ENCODE measurements at regions not wholly inside any gene's neighbourhood (a gene's known extent, or its start where the extent isn't known, plus 50 kb on each side); places are given as distances from the start of the nearest gene placed in this dataset.

GRCh38 chr3:8443829-8444791 is 57.5 kb upstream of the LMCD1 start:
- CTCF ChIA-PET: interaction anchor here (0.7 to 1.9 kb wide), 4 partner anchors 12 to 178 kb away, joined by 3 to 6 read pairs (median 4); no protein-coding TSS in a partner anchor
- peak overlapping the region; percentile 68 for H3K9ac ChIP-seq (ENCODE audit: low read depth, low read length)
- peak; percentile 71 for TF ChIP-seq MAZ (IDR thresholded peaks at IDR 0.05; ENCODE audit: borderline replicate concordance, low read depth, low read length)
- peak; percentile 75; the same call in 1 of the 2 replicates for TF ChIP-seq MXI1 (IDR thresholded peaks at IDR 0.05; ENCODE audit: borderline replicate concordance, low read depth, low read length)
- TF ChIP-seq FOS (IDR thresholded peaks at IDR 0.05; ENCODE audit: low read depth, low read length): peak; percentile 46; the same call in 1 of the 2 replicates
- peak; percentile 36 for TF ChIP-seq RAD21 (IDR thresholded peaks at IDR 0.05; ENCODE audit: low read length)
- peak; percentile 70; the same call in 1 of the 2 replicates for TF ChIP-seq CHD1 (IDR thresholded peaks at IDR 0.05; ENCODE audit: low read depth, low read length)
- TF ChIP-seq CEBPB (IDR thresholded peaks at IDR 0.05; ENCODE audit: low read depth, low read length): peak; percentile 84
- TF ChIP-seq ELK1 (IDR thresholded peaks at IDR 0.05; ENCODE audit: borderline replicate concordance, low read depth, low read length): no peak
- peak; percentile 56 for TF ChIP-seq MAFK (IDR thresholded peaks at IDR 0.05; ENCODE audit: low read depth, low read length)
- TF ChIP-seq USF2 (IDR thresholded peaks at IDR 0.05; ENCODE audit: low read depth, low read length): no peak
- TF ChIP-seq RFX5 (IDR thresholded peaks at IDR 0.05; ENCODE audit: low read depth, low read length): peak; percentile 57; the same call in 1 of the 2 replicates
- TF ChIP-seq CTCF (conservative IDR thresholded peaks at IDR 0.05; ENCODE audit: low read depth, low read length): no peak
- TF ChIP-seq POLR2A (IDR thresholded peaks at IDR 0.05; ENCODE audit: low read depth, low read length): peak; percentile 98

More at GRCh38 chr3:8443829-8444791, 57.5 kb upstream of the LMCD1 start:
- peak overlapping the region; percentile 70 for H3K4me2 ChIP-seq (ENCODE audit: low read depth, low read length)
- POLR2A ChIA-PET (ENCODE audit: unreplicated experiment): interaction anchor here (0.9 to 1.2 kb wide), 3 partner anchors 46 to 60 kb away, joined by 3 read pairs; partner anchors contain the start of gene LMCD1
- H2AK9ac ChIP-seq (replicated peaks; ENCODE audit: low read depth, low read length, poor library complexity): peak overlapping the region; percentile 68
- H3K14ac ChIP-seq (replicated peaks; ENCODE audit: low read depth, low read length): peak overlapping the region; percentile 87
- no peak overlapping the region for H3K4me3 ChIP-seq (ENCODE audit: insufficient read depth, low read depth, low read length)
- H4K91ac ChIP-seq (ENCODE audit: insufficient read depth, low read depth, low read length): peak overlapping the region; percentile 96
- H3K56ac ChIP-seq (ENCODE audit: extremely low read depth, insufficient read depth, low read length): peak overlapping the region; percentile 94
- H3K4me1 ChIP-seq (ENCODE audit: control insufficient read depth, insufficient read depth, low read length): peaks cover 21% of the 10 kb centered on the region
- peaks cover 12% of the 10 kb centered on the region for H3K9me1 ChIP-seq (ENCODE audit: insufficient read depth, low read length)
- BruUV-seq (replicated peaks): TSS peak; percentile 92
- H4K5ac ChIP-seq (ENCODE audit: low read depth, low read length): peak overlapping the region; percentile 58
- peak overlapping the region; percentile 85 for H3K18ac ChIP-seq (ENCODE audit: low read depth, low read length)
- DNase-seq (peak; percentile 99), ATAC-seq (ENCODE audit: low read depth) (peak; percentile 93)
- H2AFZ ChIP-seq (replicated peaks; ENCODE audit: low read length, poor library complexity): peak overlapping the region; percentile 67
- peak overlapping the region; percentile 92 for H2BK5ac ChIP-seq (ENCODE audit: low read depth, low read length, poor library complexity, severe bottlenecking)
- peak overlapping the region; percentile 94 for H2AK5ac ChIP-seq (ENCODE audit: low read depth, low read length)
- no peaks in the 10 kb centered on the region for H3K27me3 ChIP-seq (ENCODE audit: control insufficient read depth, insufficient read depth, low read length)
- dilution Hi-C loops (cut with HindIII; ENCODE audit: low sequenced_read_pairs, unreplicated experiment) (no loop called here), intact Hi-C loops (cut with micrococcal nuclease) (loop anchor here (1.0 to 10.0 kb wide), 8 partner anchors 39 to 623 kb away; partner anchors contain the start of genes LMCD1 and RAD18), in situ Hi-C loops (cut with MboI; ENCODE audit: low sequenced_read_pairs) (loop anchor here (5.0 to 25.0 kb wide), 2 partner anchors 178 to 293 kb away; partner anchors contain the start of gene CAV3)
- no peaks in the 10 kb centered on the region for H3K36me3 ChIP-seq (ENCODE audit: control insufficient read depth, insufficient read depth, low read length)
- H3K23ac ChIP-seq (ENCODE audit: low read depth, low read length): peak overlapping the region; percentile 93
- H4K8ac ChIP-seq (ENCODE audit: low read depth in 2 of 2, low read length in 2 of 2): peak overlapping the region; percentile 35 to 96
- H2BK15ac ChIP-seq (ENCODE audit: low read depth, low read length): peak overlapping the region; percentile 88
- H2BK20ac ChIP-seq (ENCODE audit: low read depth, low read length): peak overlapping the region; percentile 97
- WGBS, 2 experiments (ENCODE audit: extremely low coverage in 2 of 2, insufficient read length in 1 of 2): 0% methylated on average over 7 of the region's 15 CpGs; no CpG with 5 or more reads in 1 of the 2 experiments
- H4K20me1 ChIP-seq (ENCODE audit: insufficient read depth, low read length): no peaks in the 10 kb centered on the region
- no peaks in the 10 kb centered on the region for H3K9me3 ChIP-seq (ENCODE audit: control insufficient read depth, insufficient read depth, low read length)
- H3K79me1 ChIP-seq (ENCODE audit: low read depth in 1 of 2, low read length in 2 of 2): peaks cover 0 to 9% of the 10 kb centered on the region in 2 experiments; a peak in 1 of 4 replicates
- H2BK120ac ChIP-seq (ENCODE audit: low read depth, low read length): peak overlapping the region; percentile 98
- H3K4ac ChIP-seq (ENCODE audit: low read depth, low read length): peak overlapping the region; percentile 96
- peak overlapping the region; percentile 85 for H3K27ac ChIP-seq (ENCODE audit: insufficient read depth, low read length)

Measured in IMR-90 (cell line).